Uterus (tissue), 3 donors: ENCODE measurements at regions not wholly inside any gene's neighbourhood (a gene's known extent, or its start where the extent isn't known, plus 50 kb on each side); places are given as distances from the start of the nearest gene placed in this dataset.

Experiments used
- DNase-seq, 2 donors: peaks; one replicate each; pipeline ENCODE4 v3.0.0-alpha.2; 2019 to 2020
- H3K27ac ChIP-seq, 2 donors: fragments of 200-600 bp; sonication (generic); 1 replicate in 1 of 2; 2 replicates in 1 of 2; pipeline ENCODE4 v1.5.1; 2016 to 2018
- H3K27me3 ChIP-seq, 2 donors: fragments of 200-600 bp; sonication (generic); one replicate each; pipeline ENCODE4 v1.5.1; 2018 to 2019; ENCODE audit warnings: control low read depth in 1 of 2
- H3K36me3 ChIP-seq, 2 donors: fragments of 200-600 bp; sonication (generic); one replicate each; pipeline ENCODE4 v1.5.1; 2019; ENCODE audit warnings: control low read depth in 1 of 2
- H3K4me1 ChIP-seq, 2 donors: fragments of 200-600 bp; sonication (generic); one replicate each; pipeline ENCODE4 v1.5.1; 2018 to 2019; ENCODE audit warnings: control low read depth in 1 of 2
- H3K4me3 ChIP-seq, 2 donors: fragments of 200-600 bp; sonication (generic); 1 replicate in 1 of 2; 2 replicates in 1 of 2; pipeline ENCODE4 v1.5.1; 2018 to 2019; ENCODE audit warnings: mild to moderate bottlenecking in 1 of 2
- H3K9me3 ChIP-seq, 2 donors: fragments of 200-600 bp; sonication (generic); one replicate each; pipeline ENCODE4 v1.5.1; 2019; ENCODE audit warnings: control low read depth in 1 of 2
- POLR2A ChIP-seq, 2 donors: fragments of 450-650 bp; IDR thresholded peaks; one replicate each; pipeline ENCODE4 v1.6.1; 2016; ENCODE audit warnings: antibody characterized with exemption in 2 of 2, mild to moderate bottlenecking in 1 of 2, moderate library complexity in 1 of 2
- intact Hi-C: fragments of 100-400 bp; cut with DNase I; formaldehyde crosslinking; loops from one replicate; pipeline ENCODE4 v1.15.1; 2023; ENCODE audit warnings: low total_unique reads
- TF ChIP-seq, protein P1 (sequence below), 4 experiments: fragments of 200-600 bp in 2 of 4; fragments of 450-650 bp in 2 of 4; sonication (generic) in 2 of 4; IDR thresholded peaks; one replicate each; pipeline ENCODE4 v1.5.1; 2016 to 2019; ENCODE audit warnings: antibody characterized with exemption in 4 of 4, mild to moderate bottlenecking in 2 of 4, moderate library complexity in 1 of 4
- donor health status: DM: yes; HTN: yes; CAD: no.

DNA sequence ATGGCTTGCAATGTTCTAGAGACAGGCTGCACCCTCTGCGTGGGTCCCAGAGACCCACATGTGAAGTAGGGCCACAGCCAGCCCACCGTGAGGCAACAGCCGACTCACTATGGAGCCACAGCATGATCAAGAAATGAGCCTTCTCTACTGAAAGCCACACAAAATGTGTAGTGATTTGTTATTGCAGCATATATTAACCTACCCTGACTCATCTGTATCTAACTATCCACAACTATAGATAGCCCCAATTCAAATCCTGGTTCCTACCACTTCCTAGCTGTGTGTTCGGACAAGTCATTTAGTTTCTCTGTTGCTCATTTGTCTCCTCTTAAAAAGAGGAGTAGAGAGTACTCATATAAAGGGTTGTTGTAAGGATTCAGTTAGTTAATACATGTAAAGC is 1152.3 kb downstream of the BCL11B start:
- no peak overlapping the region for H3K4me3 ChIP-seq
- H3K27me3 ChIP-seq, result no peaks in the 10 kb centered on the region
- no peak overlapping the region for H3K27ac ChIP-seq
- H3K4me1 ChIP-seq, result no peaks in the 10 kb centered on the region
- DNase-seq, result no peak
- H3K36me3 ChIP-seq, result no peaks in the 10 kb centered on the region
- intact Hi-C loops, result no loop called here
- TF ChIP-seq, protein P1, sequence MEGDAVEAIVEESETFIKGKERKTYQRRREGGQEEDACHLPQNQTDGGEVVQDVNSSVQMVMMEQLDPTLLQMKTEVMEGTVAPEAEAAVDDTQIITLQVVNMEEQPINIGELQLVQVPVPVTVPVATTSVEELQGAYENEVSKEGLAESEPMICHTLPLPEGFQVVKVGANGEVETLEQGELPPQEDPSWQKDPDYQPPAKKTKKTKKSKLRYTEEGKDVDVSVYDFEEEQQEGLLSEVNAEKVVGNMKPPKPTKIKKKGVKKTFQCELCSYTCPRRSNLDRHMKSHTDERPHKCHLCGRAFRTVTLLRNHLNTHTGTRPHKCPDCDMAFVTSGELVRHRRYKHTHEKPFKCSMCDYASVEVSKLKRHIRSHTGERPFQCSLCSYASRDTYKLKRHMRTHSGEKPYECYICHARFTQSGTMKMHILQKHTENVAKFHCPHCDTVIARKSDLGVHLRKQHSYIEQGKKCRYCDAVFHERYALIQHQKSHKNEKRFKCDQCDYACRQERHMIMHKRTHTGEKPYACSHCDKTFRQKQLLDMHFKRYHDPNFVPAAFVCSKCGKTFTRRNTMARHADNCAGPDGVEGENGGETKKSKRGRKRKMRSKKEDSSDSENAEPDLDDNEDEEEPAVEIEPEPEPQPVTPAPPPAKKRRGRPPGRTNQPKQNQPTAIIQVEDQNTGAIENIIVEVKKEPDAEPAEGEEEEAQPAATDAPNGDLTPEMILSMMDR (IDR thresholded peaks at IDR 0.05), result no peak
- TF ChIP-seq POLR2A (IDR thresholded peaks at IDR 0.05), result no peak
- H3K9me3 ChIP-seq, result no peaks in the 10 kb centered on the region

DNA sequence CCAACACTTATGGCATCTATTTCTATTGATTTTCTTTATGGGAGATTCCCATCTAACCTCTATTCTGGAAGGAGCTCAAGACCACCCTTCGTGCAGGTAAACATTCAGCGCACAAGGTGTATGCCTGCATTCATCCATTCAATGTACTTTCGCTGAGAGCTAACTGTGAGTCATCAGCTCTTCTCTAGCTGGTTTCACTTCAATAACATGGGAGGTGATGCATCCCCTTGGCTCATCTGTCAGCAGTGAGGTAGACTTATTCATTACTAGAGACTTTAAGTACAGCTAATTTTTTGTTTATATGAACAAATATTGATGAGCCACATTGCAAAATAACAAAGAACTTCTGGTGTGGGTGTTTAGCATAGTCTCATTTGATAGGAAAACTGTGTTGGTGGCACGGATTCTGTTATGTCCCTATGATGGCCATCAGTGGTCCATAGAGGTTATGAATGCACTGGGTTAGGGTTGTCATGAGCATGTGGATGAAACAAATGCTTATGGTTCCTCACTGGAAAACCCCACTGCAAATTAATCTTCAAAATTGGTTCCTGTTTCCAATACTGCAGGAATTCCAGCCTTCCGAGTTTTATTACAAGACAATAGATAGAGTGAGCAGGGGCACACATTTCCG is 1151.0 kb downstream of the BCL11B start:
- H3K4me1 ChIP-seq, result no peaks in the 10 kb centered on the region
- H3K27me3 ChIP-seq, result no peaks in the 10 kb centered on the region
- intact Hi-C loops, result no loop called here
- no peak overlapping the region for H3K4me3 ChIP-seq
- no peak overlapping the region for H3K27ac ChIP-seq
- H3K9me3 ChIP-seq, result no peaks in the 10 kb centered on the region
- DNase-seq, result no peak
- no peaks in the 10 kb centered on the region for H3K36me3 ChIP-seq
- no peak for TF ChIP-seq POLR2A (IDR thresholded peaks at IDR 0.05)
- TF ChIP-seq, protein P1 (IDR thresholded peaks at IDR 0.05), result no peak

DNA sequence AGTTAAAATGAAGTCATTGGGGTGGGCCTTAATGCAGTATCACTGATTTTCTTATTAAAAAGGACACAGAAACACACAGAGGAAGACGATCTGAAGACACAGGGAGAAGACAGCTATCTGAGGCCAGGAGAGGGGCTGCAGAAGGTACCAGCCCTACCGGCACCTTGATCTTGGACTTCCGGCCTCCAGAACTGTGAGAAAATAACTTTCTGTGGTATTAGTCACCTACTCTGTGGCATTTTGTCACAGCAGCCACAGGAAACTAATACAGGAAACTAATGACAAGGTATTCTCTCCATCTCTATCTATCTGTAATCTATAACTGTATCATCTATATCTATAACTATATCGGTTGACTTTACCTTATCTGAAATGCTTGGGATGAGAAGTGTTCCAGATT is 1149.5 kb downstream of the BCL11B start:
- H3K9me3 ChIP-seq, result no peaks in the 10 kb centered on the region
- H3K36me3 ChIP-seq, result no peaks in the 10 kb centered on the region
- H3K27ac ChIP-seq, result no peak overlapping the region
- H3K4me3 ChIP-seq, result no peak overlapping the region
- H3K27me3 ChIP-seq, result no peaks in the 10 kb centered on the region
- no peak for DNase-seq
- TF ChIP-seq POLR2A (IDR thresholded peaks at IDR 0.05), result no peak
- TF ChIP-seq, protein P1 (IDR thresholded peaks at IDR 0.05), result no peak
- no peaks in the 10 kb centered on the region for H3K4me1 ChIP-seq
- intact Hi-C loops, result no loop called here

DNA sequence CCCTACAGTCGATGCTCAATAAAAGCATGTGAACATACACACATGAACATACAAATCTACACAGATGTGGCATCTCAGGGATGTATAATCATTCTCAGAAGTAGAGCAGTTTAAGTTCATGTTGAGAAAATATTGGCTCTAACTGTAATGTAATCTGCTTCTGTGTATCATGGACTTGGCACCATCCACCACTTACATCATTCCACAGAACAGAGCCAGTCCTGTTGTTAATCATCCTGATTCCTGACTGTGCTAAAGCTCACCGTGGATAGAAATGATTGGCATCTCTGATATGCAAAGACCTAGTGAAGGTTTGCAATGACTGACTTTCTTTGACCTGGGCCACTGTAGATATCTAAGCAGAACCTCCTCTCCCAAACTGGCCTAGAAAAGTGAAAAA is 1141.3 kb downstream of the BCL11B start:
- H3K4me1 ChIP-seq, result no peaks in the 10 kb centered on the region
- H3K4me3 ChIP-seq, result no peak overlapping the region
- no peak overlapping the region for H3K27ac ChIP-seq
- intact Hi-C loops, result no loop called here
- no peak for TF ChIP-seq POLR2A (IDR thresholded peaks at IDR 0.05)
- TF ChIP-seq, protein P1 (IDR thresholded peaks at IDR 0.05), result no peak
- no peaks in the 10 kb centered on the region for H3K9me3 ChIP-seq
- DNase-seq, result no peak
- no peaks in the 10 kb centered on the region for H3K27me3 ChIP-seq
- H3K36me3 ChIP-seq, result no peaks in the 10 kb centered on the region

DNA sequence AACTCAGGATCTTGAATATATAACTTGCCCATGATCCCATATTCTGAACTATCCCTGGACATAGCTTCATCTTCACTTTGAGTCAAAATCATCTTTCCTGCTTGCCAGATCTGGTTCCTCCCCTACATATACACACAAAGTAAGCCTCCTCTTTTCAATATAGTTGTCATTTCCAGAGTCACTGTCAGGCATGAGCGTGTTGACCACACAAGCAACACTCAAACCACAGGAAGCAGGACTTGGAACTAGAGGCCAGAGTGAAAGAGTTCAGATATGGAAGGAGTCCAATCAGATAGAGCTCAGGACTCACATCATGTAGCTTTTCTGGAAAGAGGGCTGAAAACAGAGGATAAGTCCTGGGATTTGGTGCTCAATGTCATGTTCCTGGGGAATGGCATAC is 1140.6 kb downstream of the BCL11B start:
- no peak overlapping the region for H3K4me3 ChIP-seq
- H3K27me3 ChIP-seq, result no peaks in the 10 kb centered on the region
- TF ChIP-seq, protein P1 (IDR thresholded peaks at IDR 0.05), result no peak
- no peak for TF ChIP-seq POLR2A (IDR thresholded peaks at IDR 0.05)
- intact Hi-C loops, result no loop called here
- no peaks in the 10 kb centered on the region for H3K4me1 ChIP-seq
- no peak for DNase-seq
- H3K36me3 ChIP-seq, result no peaks in the 10 kb centered on the region
- no peaks in the 10 kb centered on the region for H3K9me3 ChIP-seq
- H3K27ac ChIP-seq, result no peak overlapping the region
